GM21737 (cell line): ENCODE measurements at regions not wholly inside any gene's neighbourhood (a gene's known extent, or its start where the extent isn't known, plus 50 kb on each side); places are given as distances from the start of the nearest gene placed in this dataset.
"Not testable (repeated sequence)": the region's sequence is repeated elsewhere in the genome, so short reads cannot be mapped to it uniquely, and the experiment has no call there.

Experiments
- ATAC-seq: cut with Tn5 transposase; IDR thresholded peaks from one replicate; pipeline ENCODE4 v1.9.1; 2021; ENCODE audit warnings: mild to moderate bottlenecking, moderate library complexity; ENCODE audit not compliant: unreplicated experiment

DNA sequence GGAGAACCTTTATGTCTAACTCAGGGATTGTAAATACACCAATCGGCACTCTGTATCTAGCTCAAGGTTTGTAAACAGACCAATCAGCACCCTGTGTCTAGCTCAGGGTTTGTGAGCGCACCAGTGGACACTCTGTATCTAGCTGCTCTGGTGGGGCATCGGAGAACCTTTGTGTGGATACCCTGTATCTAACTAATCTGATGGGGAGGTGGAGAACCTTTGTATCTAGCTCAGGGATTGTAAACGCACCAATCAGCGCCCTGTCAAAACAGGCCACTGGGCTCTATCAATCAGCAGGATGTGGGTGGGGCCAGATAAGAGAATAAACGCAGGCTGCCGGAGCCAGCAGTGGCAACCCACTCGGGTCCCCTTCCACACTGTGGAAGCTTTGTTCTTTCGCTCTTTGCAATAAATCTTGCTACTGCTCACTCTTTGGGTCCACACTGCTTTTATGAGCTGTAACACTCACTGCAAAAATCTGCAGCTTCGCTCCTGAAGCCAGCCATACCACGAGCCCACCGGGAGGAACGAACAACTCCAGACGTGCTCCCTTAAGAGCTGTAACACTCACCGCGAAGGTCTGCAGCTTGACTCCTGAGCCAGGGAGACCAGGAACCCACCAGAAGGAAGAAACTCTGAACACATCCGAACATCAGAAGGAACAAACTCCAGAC, 1673.2 kb upstream of the B3GALT2 start:
- ATAC-seq: not testable (repeated sequence)

DNA sequence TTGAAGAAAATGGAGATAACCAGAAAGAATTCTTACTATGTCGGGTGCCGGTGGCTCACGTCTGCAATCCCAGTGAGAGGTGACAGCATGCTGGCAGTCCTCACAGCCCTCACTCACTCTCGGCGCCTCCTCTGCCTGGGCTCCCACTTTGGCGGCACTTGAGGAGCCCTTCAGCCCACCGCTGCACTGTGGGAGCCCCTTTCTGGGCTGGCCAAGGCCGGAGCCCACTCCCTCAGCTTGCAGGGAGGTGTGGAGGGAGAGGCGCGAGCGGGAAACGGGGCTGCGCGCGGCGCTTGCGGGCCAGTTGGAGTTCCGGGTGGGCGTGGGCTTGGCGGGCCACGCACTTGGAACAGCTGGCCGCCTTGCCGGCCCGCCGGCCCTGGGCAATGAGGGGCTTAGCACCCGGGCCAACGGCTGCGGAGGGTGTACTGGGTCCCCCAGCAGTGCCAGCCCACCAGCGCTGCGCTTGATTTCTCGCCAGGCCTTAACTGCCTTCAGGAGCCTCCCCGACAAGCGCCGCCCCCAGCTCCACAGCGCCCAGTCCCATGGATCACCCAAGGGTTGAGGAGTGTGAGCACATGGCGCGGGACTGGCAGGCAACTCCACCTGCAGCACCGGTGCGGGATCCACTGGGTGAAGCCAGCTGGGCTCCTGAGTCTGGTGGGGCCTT, 1672.5 kb upstream of the B3GALT2 start:
- ATAC-seq: not testable (repeated sequence)

DNA sequence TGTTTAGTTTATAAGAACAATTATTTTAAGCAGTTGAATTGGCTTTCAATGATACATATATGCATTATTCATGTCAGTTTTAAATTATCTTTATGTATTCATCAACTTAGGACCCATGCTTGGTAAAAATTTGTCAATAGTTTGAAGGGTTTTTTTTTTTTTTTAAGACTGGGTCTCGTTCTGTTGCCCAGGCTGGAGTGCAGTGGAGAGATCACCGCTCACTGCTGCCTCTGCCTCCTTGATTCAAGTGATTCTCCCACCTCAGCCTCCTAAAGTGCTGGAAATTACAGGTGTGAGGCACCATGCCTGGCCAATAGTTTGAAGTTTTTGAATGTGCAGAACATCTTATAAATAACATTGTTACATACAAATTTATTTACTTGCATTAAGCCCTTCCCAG, 1671.0 kb upstream of the B3GALT2 start:
- ATAC-seq: no peak

DNA sequence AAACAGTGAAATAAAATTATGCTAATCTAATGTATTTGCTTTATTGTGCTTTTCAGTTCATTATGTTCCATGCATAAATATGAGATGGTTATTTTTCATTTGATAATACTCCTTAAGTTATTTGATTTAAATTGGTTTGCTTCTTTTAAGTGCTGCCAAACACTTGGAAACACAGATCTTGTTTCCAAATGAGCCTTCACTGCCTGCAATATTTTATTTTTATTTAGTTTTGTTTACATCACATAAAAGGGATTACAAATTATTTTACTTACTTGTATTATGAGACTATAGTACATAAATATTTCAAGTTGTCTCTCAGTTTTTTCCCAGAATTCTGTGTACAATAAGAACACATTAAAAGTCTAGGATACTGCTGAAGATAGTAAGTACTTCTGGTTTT, 1662.4 kb upstream of the B3GALT2 start:
- no peak for ATAC-seq

DNA sequence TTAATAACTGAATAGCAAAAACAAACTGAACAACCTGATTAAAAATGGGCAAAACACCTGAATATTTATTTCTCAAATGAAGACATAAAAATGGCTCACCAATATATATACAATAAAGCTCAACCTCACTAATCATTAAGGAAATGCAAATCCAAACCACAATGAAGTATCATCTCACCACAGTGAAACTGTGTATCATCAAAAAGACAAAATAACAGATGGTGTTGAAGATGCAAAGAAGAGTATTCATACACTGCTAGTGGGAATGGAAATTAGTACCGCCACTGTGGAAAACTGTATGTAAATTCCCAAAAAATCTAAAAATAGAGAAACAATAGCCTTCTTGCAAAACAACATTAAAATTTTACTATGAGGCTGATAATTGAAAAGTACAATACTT, 1660.1 kb upstream of the B3GALT2 start:
- peak; percentile 85 for ATAC-seq

DNA sequence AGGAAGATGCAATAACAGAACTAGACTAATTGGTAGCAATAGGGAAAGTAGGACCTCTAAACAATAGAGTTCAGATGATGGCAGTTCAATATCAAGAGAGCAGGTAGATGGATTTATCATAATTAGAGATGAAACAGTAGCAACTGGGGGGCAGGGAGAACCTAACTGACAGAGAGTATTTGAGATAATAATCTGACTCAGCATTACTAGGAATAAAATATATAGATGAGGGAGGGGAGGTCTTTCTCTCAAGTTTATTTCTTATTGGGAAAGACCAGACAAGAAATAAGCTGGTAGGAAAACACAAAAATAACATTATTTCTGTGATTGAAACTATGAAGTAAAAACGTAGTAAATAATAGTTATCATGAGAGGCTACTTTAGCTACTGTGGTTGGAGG, 1656.7 kb upstream of the B3GALT2 start:
- ATAC-seq: no peak

DNA sequence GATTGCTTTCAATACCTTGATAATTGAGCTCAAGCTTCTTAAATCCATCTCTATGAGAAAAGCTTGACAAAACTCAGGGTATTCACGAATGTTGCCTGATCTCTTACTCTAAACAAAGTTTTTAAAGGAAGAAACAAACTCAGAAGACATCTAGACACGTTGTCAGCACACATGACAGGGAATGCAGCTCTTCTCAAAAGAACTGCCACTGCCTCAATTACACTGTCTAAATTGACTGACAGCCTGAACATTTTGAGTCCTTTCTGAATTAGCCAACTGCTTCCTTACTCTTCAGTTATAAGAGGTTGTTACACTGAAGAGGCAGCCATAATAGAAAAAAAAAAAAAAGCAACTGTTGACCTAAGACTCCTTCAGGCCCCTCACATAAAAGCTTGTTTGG, 1646.7 kb upstream of the B3GALT2 start:
- no peak for ATAC-seq

DNA sequence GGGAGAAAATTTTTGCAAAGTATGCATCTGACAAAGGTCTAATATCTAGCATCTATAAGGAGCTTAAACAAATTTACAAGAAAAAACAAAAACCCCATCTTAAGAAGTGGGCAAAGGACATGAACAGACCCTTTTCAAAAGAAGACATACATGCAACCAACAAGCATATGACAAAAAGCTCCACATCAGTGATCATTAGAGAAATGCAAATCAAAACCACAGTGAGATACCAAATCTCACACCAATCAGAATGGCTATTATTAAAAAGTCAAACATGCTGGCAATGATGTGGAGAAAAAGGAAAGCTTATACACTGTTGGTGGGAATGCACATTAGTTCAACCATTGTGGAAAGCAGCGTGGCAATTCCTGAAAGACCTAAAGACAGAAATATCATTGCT, 1645.2 kb upstream of the B3GALT2 start:
- ATAC-seq: not testable (repeated sequence)

DNA sequence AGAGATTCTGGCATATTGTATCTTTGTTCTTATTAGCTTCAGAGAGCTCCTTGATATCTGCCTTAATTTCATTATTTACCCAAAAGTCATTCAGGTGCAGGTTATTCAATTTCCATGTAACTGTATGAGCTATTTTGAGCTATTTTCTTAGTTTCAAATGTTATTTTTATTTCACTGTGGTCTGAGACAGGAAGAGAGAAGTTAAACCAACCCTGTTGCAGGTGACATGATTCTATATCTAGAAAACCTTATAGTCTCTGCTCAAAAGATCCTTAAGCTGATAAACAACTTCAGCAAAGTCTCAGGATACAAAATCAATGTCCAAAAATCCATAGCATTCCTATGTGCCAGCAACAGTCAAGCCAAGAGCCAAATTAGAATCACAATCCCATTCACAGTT, 1644.0 kb upstream of the B3GALT2 start:
- ATAC-seq: peak; percentile 92

DNA sequence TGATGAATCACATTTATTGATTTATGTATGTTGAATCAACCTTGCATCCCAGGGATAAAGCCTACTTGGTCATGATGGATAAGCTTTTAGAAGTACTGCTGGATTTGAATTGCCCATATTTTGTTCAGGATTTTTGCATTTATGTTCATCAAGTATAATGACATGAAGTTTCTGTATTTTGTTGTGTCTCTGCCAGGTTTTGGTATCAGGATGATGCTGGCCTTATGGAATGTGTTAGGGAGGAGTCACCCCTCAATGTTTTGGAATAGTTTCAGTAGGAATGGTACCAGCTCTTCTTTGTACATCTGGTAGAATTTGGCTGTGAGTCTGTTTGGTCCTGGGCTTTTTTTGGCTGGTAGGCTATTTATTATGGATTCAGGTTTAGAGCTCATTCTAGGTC, 1643.1 kb upstream of the B3GALT2 start:
- no peak for ATAC-seq

DNA sequence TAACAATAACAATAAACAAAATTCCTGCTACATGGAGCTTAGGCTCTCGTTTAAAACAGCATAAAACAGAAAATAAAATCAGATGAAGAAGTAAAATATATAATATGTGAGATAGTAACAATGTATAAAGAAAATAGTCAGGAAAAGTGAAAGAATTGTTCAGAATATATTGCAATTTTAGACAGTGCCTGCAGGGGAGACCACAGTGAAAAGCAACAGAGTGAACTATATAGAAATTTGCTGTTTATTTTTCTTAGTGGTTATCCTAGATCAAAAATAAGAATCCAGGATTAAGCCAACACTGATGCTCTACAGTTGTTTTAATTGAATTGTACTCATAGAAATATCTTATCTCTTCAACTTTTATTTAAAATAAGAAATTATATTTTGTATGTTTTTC, 1639.0 kb upstream of the B3GALT2 start:
- ATAC-seq: no peak

DNA sequence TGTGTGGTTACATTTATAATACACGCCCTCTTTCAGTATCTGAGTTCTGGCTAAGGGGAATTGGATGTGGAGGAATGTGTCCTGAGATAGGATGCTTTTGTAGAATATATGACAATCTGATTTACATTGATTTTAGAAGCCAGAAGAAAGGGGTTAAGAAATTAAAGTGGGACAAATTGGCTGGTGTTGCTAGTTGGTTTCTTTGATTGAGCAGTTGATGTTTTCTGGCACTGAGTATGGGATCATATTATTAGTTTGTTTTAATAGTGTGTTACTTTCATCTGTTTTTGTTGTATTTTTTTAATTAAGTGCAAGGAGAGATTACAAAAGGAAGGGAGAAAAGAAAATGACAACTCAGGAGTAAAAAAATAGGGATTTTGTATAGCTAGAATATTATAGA, 1634.7 kb upstream of the B3GALT2 start:
- ATAC-seq: no peak

DNA sequence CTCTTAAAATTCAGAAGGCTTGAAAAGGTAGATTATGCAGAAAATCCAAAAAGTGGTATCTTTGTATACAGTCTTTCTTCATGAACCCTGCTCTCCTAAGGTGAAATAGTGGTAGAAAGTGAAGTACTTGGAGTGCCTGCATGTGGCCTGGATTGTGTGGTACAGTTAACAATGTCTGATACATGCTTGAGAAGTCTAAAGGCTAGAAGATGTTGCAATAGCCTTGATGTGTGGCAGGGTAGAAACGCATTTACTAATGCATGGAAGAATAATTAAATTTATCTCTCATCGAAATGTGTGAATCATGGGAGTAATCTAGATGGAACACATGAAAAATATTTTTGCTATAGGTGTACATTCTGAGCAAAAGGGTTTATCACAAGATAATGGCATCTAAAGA, 1632.3 kb upstream of the B3GALT2 start:
- no peak for ATAC-seq

DNA sequence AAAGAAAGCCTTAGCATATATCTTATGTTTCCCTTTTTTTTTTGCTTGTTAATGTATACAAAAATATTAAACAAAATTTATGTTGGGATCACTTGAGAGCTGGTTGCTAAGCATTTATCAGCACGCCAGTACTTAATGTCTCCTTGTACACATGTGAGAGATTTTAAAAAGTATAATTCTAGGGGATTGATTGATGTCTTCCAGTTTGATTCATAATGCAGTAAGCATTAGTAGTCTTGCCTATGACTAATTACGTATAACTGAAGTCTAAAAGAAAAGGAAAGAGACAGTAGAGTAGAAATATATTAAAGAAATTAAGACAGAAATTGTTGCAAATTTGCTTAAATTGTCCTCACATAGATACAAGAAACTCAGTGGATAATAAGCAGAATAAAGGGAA, 1630.4 kb upstream of the B3GALT2 start:
- no peak for ATAC-seq

DNA sequence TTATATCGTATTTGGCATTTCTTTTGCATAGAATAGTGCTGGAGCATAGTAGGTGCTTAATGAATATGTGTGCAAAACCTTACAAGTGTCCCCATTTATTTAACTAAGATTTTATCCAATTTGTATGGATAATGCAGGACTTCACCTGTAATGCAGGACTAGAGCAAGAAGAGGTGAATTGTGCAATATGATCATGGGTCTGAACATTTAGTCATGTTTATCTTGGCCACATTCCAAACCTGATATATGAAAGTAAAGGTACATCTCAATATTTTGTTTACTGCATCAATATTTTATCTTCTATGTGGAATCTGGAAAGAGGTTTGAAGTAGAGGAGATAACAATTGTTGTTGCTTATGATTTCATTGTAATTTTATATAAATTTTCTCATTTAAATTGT, 1626.7 kb upstream of the B3GALT2 start:
- ATAC-seq: no peak

DNA sequence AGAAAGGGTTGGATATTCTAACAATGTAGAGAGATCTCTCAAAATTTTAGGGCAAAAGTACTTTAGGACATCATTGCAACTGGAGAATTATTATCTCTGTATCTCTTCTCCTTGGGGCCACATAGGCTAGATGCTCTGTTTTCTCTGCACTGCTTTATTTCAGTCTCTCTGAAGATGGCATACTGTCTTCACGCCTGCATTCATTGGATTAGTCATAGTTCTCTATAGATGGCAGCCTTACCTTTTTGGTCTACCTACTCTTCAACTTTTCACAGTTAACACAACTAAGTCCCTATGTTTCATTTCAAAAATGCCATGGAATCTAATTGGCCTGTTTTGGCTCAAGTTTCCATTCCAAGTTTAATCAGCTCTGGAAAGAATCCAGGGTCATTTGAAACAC, 1623.3 kb upstream of the B3GALT2 start:
- ATAC-seq: no peak

DNA sequence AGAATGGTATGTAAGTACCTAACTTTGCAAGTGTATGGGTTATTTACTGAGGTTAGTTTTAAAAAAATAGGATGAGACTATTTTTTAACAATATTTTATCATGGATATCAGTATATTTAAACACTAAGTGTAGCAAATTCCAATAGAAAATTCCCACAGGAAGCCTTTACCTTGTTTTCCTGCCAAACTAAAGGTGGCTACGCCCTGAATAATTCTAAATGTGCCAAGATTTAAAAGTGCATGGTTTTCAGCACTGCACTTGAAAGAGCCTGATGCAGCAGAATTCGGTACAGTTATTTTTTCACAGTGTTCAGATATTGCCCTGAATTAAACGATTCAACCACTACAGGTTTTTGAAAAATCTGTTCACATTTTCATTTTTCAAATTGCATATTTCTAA, 1622.8 kb upstream of the B3GALT2 start:
- no peak for ATAC-seq

DNA sequence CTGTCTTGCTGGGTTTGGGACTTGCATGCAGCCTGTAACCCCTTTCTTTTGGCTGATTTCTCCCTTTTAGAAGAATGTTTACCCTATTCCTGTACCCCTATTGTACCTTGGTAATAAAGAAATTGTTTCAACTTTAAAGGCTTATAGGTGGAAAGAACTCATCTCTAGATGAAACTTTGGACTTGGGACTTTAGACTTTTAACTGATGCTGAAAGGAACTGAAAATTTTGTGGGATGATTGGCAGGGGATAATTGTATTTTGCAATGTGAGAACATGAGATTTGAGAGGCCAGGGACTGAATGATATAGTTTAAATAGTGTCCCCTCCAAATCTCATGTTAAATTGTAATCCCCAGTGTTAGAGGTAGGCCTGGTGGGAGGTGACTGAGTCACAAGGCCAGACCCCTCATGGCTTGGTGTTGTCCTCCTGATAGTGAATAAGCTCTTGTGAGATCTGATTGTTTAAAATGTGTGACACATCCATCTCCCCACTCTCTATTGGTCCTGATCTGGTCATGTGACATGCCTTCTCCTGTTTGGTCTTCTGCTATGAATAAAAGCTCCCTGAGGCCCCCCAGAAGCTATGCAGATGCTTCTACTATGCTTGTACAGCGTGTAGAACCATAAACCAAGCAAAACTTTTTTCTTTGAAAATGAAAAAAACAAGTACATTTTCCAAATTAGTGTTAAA, 1621.3 kb upstream of the B3GALT2 start:
- ATAC-seq: no peak

DNA sequence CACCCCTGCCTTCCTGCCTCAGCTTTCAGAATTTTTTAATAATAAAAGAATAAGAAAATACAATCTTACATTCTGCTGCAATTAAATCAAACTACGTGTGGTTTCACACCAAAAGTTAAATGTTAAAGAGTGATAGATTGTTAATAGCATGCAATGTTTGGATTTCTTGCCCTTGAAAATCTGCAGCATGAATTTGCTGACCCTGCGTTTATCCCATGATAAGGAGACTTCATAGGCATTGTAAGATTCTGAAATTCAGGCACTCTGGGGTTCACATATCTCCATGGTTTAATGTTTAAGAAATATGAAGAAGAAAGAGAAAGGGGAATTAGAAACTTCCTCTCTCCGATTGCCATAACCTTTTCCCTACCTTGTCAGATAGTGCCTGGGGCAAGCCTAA, 1616.2 kb upstream of the B3GALT2 start:
- ATAC-seq: no peak

DNA sequence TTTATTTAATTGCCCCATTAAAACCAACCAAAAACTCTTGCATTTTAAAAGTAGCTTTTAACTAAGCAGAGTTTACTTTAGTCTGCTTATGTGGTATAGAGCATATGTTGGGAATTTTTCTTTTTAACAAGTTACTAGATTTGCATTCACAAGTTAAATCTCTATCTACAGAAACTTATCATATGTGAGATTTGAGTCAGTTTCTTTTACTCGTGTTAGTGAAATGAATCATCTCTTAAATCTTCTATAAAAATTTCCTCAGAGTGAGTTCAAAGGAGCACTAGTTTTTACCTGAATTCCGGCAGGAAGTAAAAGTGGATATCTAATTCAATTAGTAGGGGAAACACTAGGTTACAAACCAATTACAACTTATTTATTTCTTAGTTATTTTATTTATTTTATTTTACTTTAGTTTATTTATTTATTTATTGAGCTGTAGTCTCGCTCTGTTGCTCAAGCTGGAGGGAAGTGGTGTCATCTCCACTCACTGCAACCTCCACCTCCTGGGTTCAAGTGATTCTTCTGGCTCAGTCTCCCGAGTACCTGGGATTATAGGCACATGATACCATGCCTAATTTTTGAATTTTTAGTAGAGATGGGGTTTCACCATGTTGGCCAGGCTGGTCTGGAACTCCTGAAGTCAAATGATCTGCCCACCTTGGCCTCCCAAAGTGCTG, 1609.6 kb upstream of the B3GALT2 start:
- no peak for ATAC-seq

DNA sequence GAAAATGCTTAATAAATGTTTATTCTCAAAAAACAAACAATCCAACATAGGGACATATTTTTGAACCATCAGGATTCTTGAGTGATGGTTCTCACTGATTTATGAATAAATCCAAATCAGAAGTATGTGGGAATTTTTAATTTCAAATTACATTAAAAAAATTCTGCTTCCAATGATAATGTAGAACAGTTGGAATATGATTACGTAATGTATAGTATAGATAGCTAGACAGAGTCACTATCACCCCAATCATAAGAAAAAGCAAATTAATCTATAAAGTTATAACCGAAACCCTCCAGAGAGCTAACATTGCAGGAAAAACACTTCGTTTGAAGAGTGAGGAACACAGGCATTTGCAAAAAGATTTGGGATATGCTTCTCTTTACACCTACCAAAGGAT, 1600.6 kb upstream of the B3GALT2 start:
- no peak for ATAC-seq

DNA sequence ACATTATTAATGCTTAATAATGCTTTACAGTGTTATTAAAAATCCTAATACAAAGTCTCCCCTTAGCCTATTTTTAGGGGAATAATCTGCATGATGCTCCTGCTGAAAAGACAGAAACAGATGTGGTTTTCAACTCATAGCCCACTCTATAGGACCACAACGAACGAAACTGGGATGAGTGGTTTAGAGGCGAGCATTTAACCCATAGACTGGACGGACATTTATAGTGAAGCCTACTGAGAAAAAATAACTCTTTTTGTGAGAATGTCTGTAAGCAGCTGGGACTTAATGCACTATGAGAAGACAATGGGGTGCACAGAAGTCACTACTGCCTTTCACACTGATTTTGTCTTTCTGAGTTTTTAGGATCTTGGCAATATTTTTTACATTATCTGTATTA, 1599.6 kb upstream of the B3GALT2 start:
- ATAC-seq: no peak
